ENCODE measurements at regions not wholly inside any gene's neighbourhood (a gene's known extent, or its start where the extent isn't known, plus 50 kb on each side); places are given as distances from the start of the nearest gene placed in this dataset.
"Not testable (repeated sequence)": the region's sequence is repeated elsewhere in the genome, so short reads cannot be mapped to it uniquely, and the experiment has no call there.

- DNase-seq (ENCODE audit: low spot score) = no peak
Measured at GRCh38 chr15:89028036-89028435, 60.2 kb upstream of the ABHD2 start.

GRCh38 chr15:89030311-89030710, 57.9 kb upstream of the ABHD2 start:
- DNase-seq (ENCODE audit: low spot score) = no peak

GRCh38 chr15:89031637-89032285, 56.5 kb upstream of the ABHD2 start:
- not testable (repeated sequence) for DNase-seq (ENCODE audit: low spot score)

GRCh38 chr15:89034305-89034704, 54.0 kb upstream of the ABHD2 start:
- no peak for DNase-seq (ENCODE audit: low spot score)

GRCh38 chr15:89035150-89035549, 53.1 kb upstream of the ABHD2 start:
- DNase-seq (ENCODE audit: low spot score) = no peak

- no peak for DNase-seq (ENCODE audit: low spot score)
Measured at GRCh38 chr15:89035658-89036057, 52.6 kb upstream of the ABHD2 start.

- no peak for DNase-seq (ENCODE audit: low spot score)
Measured at GRCh38 chr15:89038146-89038545, 50.1 kb upstream of the ABHD2 start.

All from pons (tissue), 1 donor.